HEK293 (cell line): ENCODE measurements at regions not wholly inside any gene's neighbourhood (a gene's known extent, or its start where the extent isn't known, plus 50 kb on each side); places are given as distances from the start of the nearest gene placed in this dataset.

Experiments used
- CTCF ChIP-seq: fragments of 450-650 bp; formaldehyde crosslinking; IDR thresholded peaks from 2 replicates; pipeline ENCODE4 v1.5.1; 2016; ENCODE audit warnings: missing biosample characterization, missing genetic modification characterization
- INSM2 ChIP-seq: fragments of 450-650 bp; formaldehyde crosslinking; IDR thresholded peaks from 2 replicates; pipeline ENCODE4 v1.5.1; 2016; ENCODE audit warnings: missing biosample characterization, missing genetic modification characterization
- PRDM4 ChIP-seq: fragments of 450-650 bp; formaldehyde crosslinking; IDR thresholded peaks from 2 replicates; pipeline ENCODE4 v1.5.1; 2017; ENCODE audit warnings: missing biosample characterization, missing genetic modification characterization
- ZBTB1 ChIP-seq: fragments of 450-650 bp; formaldehyde crosslinking; IDR thresholded peaks from 2 replicates; pipeline ENCODE4 v1.5.1; 2016; ENCODE audit warnings: missing biosample characterization, missing genetic modification characterization
- ZBTB11 ChIP-seq: fragments of 450-650 bp; formaldehyde crosslinking; conservative IDR thresholded peaks from 2 replicates; pipeline ENCODE4 v1.5.1; 2016; ENCODE audit warnings: low read depth, missing biosample characterization, missing genetic modification characterization
- ZFHX2 ChIP-seq: fragments of 450-650 bp; formaldehyde crosslinking; conservative IDR thresholded peaks from 2 replicates; pipeline ENCODE4 v1.5.1; 2016; ENCODE audit warnings: missing biosample characterization, missing genetic modification characterization
- ZNF146 ChIP-seq: fragments of 450-650 bp; formaldehyde crosslinking; IDR thresholded peaks from 2 replicates; pipeline ENCODE4 v1.5.1; 2016; ENCODE audit warnings: missing biosample characterization, missing genetic modification characterization
- ZNF24 ChIP-seq: fragments of 450-650 bp; formaldehyde crosslinking; IDR thresholded peaks from 2 replicates; pipeline ENCODE4 v1.5.1; 2016; ENCODE audit warnings: missing biosample characterization, missing genetic modification characterization
- ZNF266 ChIP-seq: fragments of 450-650 bp; formaldehyde crosslinking; IDR thresholded peaks from 2 replicates; pipeline ENCODE4 v1.5.1; 2016; ENCODE audit warnings: missing biosample characterization, missing genetic modification characterization, low read depth
- ZNF274 ChIP-seq, 2 experiments: fragments of 200-500 bp in 1 of 2; fragments of 450-650 bp in 1 of 2; sonication (Bioruptor generic) in 1 of 2; formaldehyde crosslinking in 1 of 2; IDR thresholded peaks; 2 replicates each; pipeline versions ENCODE4 v1.5.1 to v1.6.1; 2014 to 2016; ENCODE audit warnings: borderline replicate concordance in 1 of 2, inconsistent platforms in 1 of 2, low read length in 1 of 2, missing biosample characterization in 1 of 2, missing genetic modification characterization in 1 of 2
- ZNF350 ChIP-seq: fragments of 450-650 bp; formaldehyde crosslinking; IDR thresholded peaks from 2 replicates; pipeline ENCODE4 v1.5.0; 2017; ENCODE audit warnings: missing biosample characterization, mild to moderate bottlenecking, missing genetic modification characterization
- ZNF513 ChIP-seq: fragments of 450-650 bp; IDR thresholded peaks from 2 replicates; pipeline ENCODE4 v1.5.1; 2018; ENCODE audit warnings: missing biosample characterization, missing genetic modification characterization
- ZSCAN18 ChIP-seq: fragments of 450-650 bp; formaldehyde crosslinking; IDR thresholded peaks from 2 replicates; pipeline ENCODE4 v1.5.1; 2016; ENCODE audit warnings: missing biosample characterization, missing genetic modification characterization

GRCh38 chr3:72229952-72230351, 445.0 kb upstream of the PROK2 start:
- TF ChIP-seq CTCF (no peak), ZNF24 (tag by site-specific recombination) (no peak), ZFHX2 (tag by site-specific recombination) (no peak), ZBTB11 (tag by site-specific recombination) (no peak), ZNF350 (tag by site-specific recombination) (no peak), ZNF274 (IDR thresholded peaks at IDR 0.05; ENCODE audit: low read length) (no peak), ZNF274 (tag by site-specific recombination; IDR thresholded peaks at IDR 0.05; ENCODE audit: borderline replicate concordance) (no peak), PRDM4 (tag by site-specific recombination) (no peak), ZNF513 (tag by site-specific recombination) (no peak), ZSCAN18 (tag by site-specific recombination) (no peak), ZBTB1 (no peak), ZNF146 (tag by site-specific recombination) (no peak), INSM2 (tag by site-specific recombination) (no peak), ZNF266 (no peak)
